Breast epithelium (tissue), 4 donors: ENCODE measurements at regions not wholly inside any gene's neighbourhood (a gene's known extent, or its start where the extent isn't known, plus 50 kb on each side); places are given as distances from the start of the nearest gene placed in this dataset.
A peak's percentile ranks its signal among the peaks of the same experiment; 100 is the strongest.

Experiments used
- DNase-seq, 2 donors: peaks; one replicate each; pipeline ENCODE4 v3.0.0-alpha.2; 2019; ENCODE audit warnings: low spot score in 2 of 2
- H3K27ac ChIP-seq, 2 donors: fragments of 200-600 bp; sonication (generic) in 1 of 2; one replicate each; pipeline ENCODE4 v1.5.1; 2016 to 2019; ENCODE audit warnings: mild to moderate bottlenecking in 1 of 2
- H3K27me3 ChIP-seq, 2 donors: fragments of 200-600 bp; sonication (generic) in 1 of 2; one replicate each; pipeline versions ENCODE4 v1.5.1 to v1.6.0; 2017 to 2019; ENCODE audit warnings: control low read depth in 1 of 2, mild to moderate bottlenecking in 1 of 2
- H3K36me3 ChIP-seq: fragments of 200-600 bp; one replicate; pipeline ENCODE4 v1.5.1; 2019
- H3K4me1 ChIP-seq, 2 donors: fragments of 200-600 bp; sonication (generic); one replicate each; pipeline ENCODE4 v1.5.1; 2016 to 2019; ENCODE audit warnings: control low read depth in 1 of 2
- H3K4me3 ChIP-seq, 3 donors: fragments of 200-600 bp; sonication (generic); 1 replicate in 2 of 3; 2 replicates in 1 of 3; pipeline ENCODE4 v1.5.1; 2016 to 2019; ENCODE audit warnings: mild to moderate bottlenecking in 3 of 3, moderate library complexity in 2 of 3
- H3K9me3 ChIP-seq, 2 donors: fragments of 200-600 bp; sonication (generic) in 1 of 2; one replicate each; pipeline ENCODE4 v1.5.1; 2016 to 2019; ENCODE audit warnings: control low read depth in 1 of 2
- CTCF ChIP-seq, 3 donors: fragments of 450-650 bp; IDR thresholded peaks; one replicate each; pipeline ENCODE4 v1.5.1; 2016 to 2017; ENCODE audit warnings: antibody characterized with exemption in 3 of 3, mild to moderate bottlenecking in 3 of 3, moderate library complexity in 3 of 3
- POLR2A ChIP-seq: fragments of 450-650 bp; IDR thresholded peaks from one replicate; pipeline ENCODE4 v1.6.1; 2016; ENCODE audit warnings: antibody characterized with exemption, mild to moderate bottlenecking, moderate library complexity
- POLR2AphosphoS5 ChIP-seq, 3 donors: sonication (generic); formaldehyde crosslinking; IDR thresholded peaks; one replicate each; pipeline ENCODE4 v1.6.1; 2017; ENCODE audit warnings: antibody characterized with exemption in 3 of 3
- intact Hi-C: fragments of 100-400 bp; cut with DNase I; formaldehyde crosslinking; loops from one replicate; pipeline ENCODE4 v1.15.1; 2023; ENCODE audit warnings: low total_unique reads

GRCh38 chr15:47294765-47295259 lies 422.5 kb upstream of the SEMA6D start:
- Histone ChIP-seq H3K4me1 (peaks cover 11 to 18% of the 10 kb centered on the region in 2 donors), H3K9me3 (no peaks in the 10 kb centered on the region), H3K27me3 (no peaks in the 10 kb centered on the region), H3K27ac (peak overlapping the region; percentile 65 to 85), H3K4me3 (no peak overlapping the region), H3K36me3 (no peaks in the 10 kb centered on the region)
- DNase-seq, result no peak
- TF ChIP-seq CTCF (IDR thresholded peaks at IDR 0.05) (no peak), POLR2A (no peak), POLR2AphosphoS5 (IDR thresholded peaks at IDR 0.05) (no peak)
- intact Hi-C loops, result no loop called here

DNA sequence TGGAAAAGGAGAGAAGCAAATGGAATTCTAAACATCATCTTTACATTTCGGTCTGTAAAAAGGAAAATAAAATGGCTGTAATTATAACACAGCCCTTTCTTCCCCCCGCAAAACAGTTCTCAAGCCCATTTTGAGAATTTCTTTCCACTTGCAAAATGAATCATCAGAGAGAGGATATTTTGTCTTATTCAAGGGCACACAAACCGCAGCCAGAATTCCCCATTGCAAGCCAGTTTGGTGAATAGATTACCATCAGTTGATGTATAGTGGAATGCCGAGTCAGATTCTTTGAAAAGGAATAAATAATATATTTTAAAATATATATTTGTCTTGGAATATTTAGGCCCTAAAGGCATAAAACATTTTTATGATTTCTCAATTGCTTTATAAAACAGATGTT lies 420.4 kb upstream of the SEMA6D start:
- DNase-seq, result no peak
- TF ChIP-seq POLR2A (no peak), POLR2AphosphoS5 (IDR thresholded peaks at IDR 0.05) (no peak), CTCF (IDR thresholded peaks at IDR 0.05) (no peak)
- Histone ChIP-seq H3K36me3 (no peaks in the 10 kb centered on the region), H3K4me1 (peaks cover 11 to 15% of the 10 kb centered on the region in 2 donors), H3K27ac (peak overlapping the region in 1 of 2 donors; percentile 65), H3K4me3 (no peak overlapping the region), H3K9me3 (no peaks in the 10 kb centered on the region), H3K27me3 (no peaks in the 10 kb centered on the region)
- intact Hi-C loops, result no loop called here

DNA sequence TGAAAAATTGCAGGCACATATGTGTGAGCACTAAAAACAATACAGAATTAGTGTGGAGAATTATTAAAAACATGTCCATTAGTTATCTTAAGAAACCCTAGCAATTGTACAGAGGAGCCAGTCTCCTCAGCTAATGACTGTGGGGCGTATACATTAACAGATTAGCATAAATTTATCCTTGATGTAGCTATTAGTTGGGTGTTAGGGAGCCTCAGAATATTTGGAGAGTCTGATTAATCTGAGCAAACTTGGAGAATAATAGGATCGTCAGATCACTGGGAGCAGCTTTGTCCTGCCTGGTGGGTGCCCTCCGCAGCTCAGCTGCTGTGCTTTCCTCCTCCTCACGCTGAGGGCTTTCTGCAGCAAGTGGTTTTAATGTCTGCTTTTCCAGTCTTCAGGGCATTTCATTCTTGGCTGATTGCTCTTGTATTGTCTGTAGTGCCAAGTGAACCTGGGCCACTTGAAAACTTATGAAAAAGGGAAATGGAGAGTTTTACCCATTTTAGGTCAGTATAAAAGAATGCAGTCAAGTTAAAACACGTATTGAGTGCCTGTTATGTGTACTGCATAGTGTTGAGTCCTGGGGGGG lies 417.4 kb upstream of the SEMA6D start:
- DNase-seq, result peak in 1 of 2 donors; percentile 61

GRCh38 chr15:47300596-47300995 lies 416.7 kb upstream of the SEMA6D start:
- Histone ChIP-seq H3K27me3 (no peaks in the 10 kb centered on the region), H3K4me3 (no peak overlapping the region), H3K9me3 (no peaks in the 10 kb centered on the region), H3K36me3 (no peaks in the 10 kb centered on the region), H3K4me1 (no peaks in the 10 kb centered on the region), H3K27ac (peak overlapping the region; percentile 65 to 67)
- intact Hi-C loops, result no loop called here
- TF ChIP-seq POLR2AphosphoS5 (IDR thresholded peaks at IDR 0.05) (no peak), CTCF (IDR thresholded peaks at IDR 0.05) (no peak), POLR2A (no peak)
- no peak for DNase-seq

More for the DNA sequence above, 417.4 kb upstream of the SEMA6D start:
- H3K4me1 ChIP-seq, result no peaks in the 10 kb centered on the region
- TF ChIP-seq POLR2AphosphoS5 (IDR thresholded peaks at IDR 0.05) (peak in 1 of 3 donors; percentile 37), CTCF (IDR thresholded peaks at IDR 0.05) (no peak)
- H3K4me3 ChIP-seq, result no peak overlapping the region
- H3K36me3 ChIP-seq, result no peaks in the 10 kb centered on the region
- H3K9me3 ChIP-seq, result no peaks in the 10 kb centered on the region
- no peaks in the 10 kb centered on the region for H3K27me3 ChIP-seq
- intact Hi-C loops, result no loop called here
- H3K27ac ChIP-seq, result peak overlapping the region; percentile 65 to 67

DNA sequence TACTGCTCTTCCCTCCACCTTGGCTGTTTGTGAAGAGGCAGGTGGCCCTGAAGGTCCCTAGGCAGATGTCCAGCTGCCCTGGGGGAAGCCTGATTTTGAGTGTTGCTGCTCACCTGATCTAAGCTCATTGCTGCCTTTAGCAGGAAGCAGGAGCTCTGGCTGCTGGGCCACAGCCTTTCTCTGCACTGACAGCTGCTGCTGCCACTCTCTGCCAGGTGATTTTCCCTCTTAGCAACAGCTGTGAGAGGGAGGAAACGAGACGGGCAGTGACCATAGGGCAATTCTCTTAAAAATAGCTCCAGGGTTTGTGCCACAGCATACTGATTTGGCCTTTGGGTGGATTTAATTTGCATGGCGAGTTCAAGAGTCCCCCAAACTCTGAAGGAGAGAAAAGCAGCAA lies 415.8 kb upstream of the SEMA6D start:
- no peaks in the 10 kb centered on the region for H3K4me1 ChIP-seq
- no peak for TF ChIP-seq POLR2A
- no peak for TF ChIP-seq POLR2AphosphoS5 (IDR thresholded peaks at IDR 0.05)
- TF ChIP-seq CTCF (IDR thresholded peaks at IDR 0.05), result no peak
- H3K9me3 ChIP-seq, result no peaks in the 10 kb centered on the region
- DNase-seq, result no peak
- no peaks in the 10 kb centered on the region for H3K27me3 ChIP-seq
- H3K36me3 ChIP-seq, result no peaks in the 10 kb centered on the region
- H3K27ac ChIP-seq, result peak overlapping the region; percentile 65 to 67
- no peak overlapping the region for H3K4me3 ChIP-seq
- intact Hi-C loops, result no loop called here
